ENCODE measurements at regions not wholly inside any gene's neighbourhood (a gene's known extent, or its start where the extent isn't known, plus 50 kb on each side); places are given as distances from the start of the nearest gene placed in this dataset.

- H3K9me3 ChIP-seq (ENCODE audit: control insufficient read depth, low read depth, low read length) = no peaks in the 10 kb centered on the region
- no peak overlapping the region for H3K4ac ChIP-seq (ENCODE audit: low read depth, low read length)
- H2BK12ac ChIP-seq (ENCODE audit: insufficient read length, low read depth, low read length) = no peak overlapping the region
- no peak overlapping the region for H3K9ac ChIP-seq (ENCODE audit: extremely low read depth, insufficient read length, low read length)
- H4K8ac ChIP-seq (replicated peaks; ENCODE audit: insufficient read length, low read depth, low read length) = no peak overlapping the region
- no peak overlapping the region for H2BK5ac ChIP-seq (ENCODE audit: insufficient read length, low read length)
- no peak overlapping the region for H4K91ac ChIP-seq (ENCODE audit: insufficient read length, low read depth, low read length)
- no peak overlapping the region for H2BK20ac ChIP-seq (ENCODE audit: low read depth, low read length, poor library complexity, severe bottlenecking)
- H3K27ac ChIP-seq (ENCODE audit: insufficient read length, low read depth, low read length) = no peak overlapping the region
- H3K23me2 ChIP-seq (ENCODE audit: insufficient read length, low read depth, low read length, poor library complexity, severe bottlenecking) = no peaks in the 10 kb centered on the region
- H3K79me2 ChIP-seq (ENCODE audit: insufficient read depth, low read length) = no peaks in the 10 kb centered on the region
- no peak overlapping the region for H2BK15ac ChIP-seq (ENCODE audit: low read depth, low read length)
- H2AK5ac ChIP-seq (ENCODE audit: insufficient read length, low read length) = no peak overlapping the region
- H3K23ac ChIP-seq (ENCODE audit: insufficient read length, low read depth, low read length) = no peak overlapping the region
- H4K5ac ChIP-seq (ENCODE audit: insufficient read length, low read depth, low read length) = no peak overlapping the region
- WGBS (ENCODE audit: extremely low coverage, insufficient read length, low lambda C conversion rate) = no CpG with 5 or more reads among the region's 8 CpGs
- no peaks in the 10 kb centered on the region for H3K79me1 ChIP-seq (ENCODE audit: insufficient read depth, low read depth, low read length, poor library complexity, severe bottlenecking)
- H3K4me1 ChIP-seq (ENCODE audit: insufficient read depth, low read length) = no peaks in the 10 kb centered on the region
- no peak overlapping the region for H2BK120ac ChIP-seq (ENCODE audit: low read depth, low read length, poor library complexity, severe bottlenecking)
- H3T11ph ChIP-seq (ENCODE audit: low read length) = no peak overlapping the region
- no peak for DNase-seq
- Mint-ChIP-seq H3K4me3 (no peak overlapping the region), H3K27ac (no peak overlapping the region), H3K9me3 (no peaks in the 10 kb centered on the region), H3K36me3 (ENCODE audit: insufficient read depth in 1 of 3, low read depth in 3 of 3) (no peaks in the 10 kb centered on the region), H3K4me1 (peaks cover 7 to 9% of the 10 kb centered on the region in 2 experiments; a peak in 3 of 4 replicates), H3K27me3 (ENCODE audit: low read depth) (peaks cover 5% of the 10 kb centered on the region)
- no peak overlapping the region for H3K14ac ChIP-seq (ENCODE audit: insufficient read depth, low read length)
- no peak overlapping the region for H3K4me2 ChIP-seq (ENCODE audit: insufficient read depth, insufficient read length, low read length)
- no peak for TF ChIP-seq CTCF (conservative IDR thresholded peaks at IDR 0.05)
- no peaks in the 10 kb centered on the region for H4K20me1 ChIP-seq (ENCODE audit: control insufficient read depth, insufficient read depth, insufficient read length)
- H3K56ac ChIP-seq (ENCODE audit: insufficient read length, low read depth, low read length) = no peak overlapping the region
- no peaks in the 10 kb centered on the region; the same call in 1 of the 2 replicates for H3K27me3 ChIP-seq (ENCODE audit: insufficient read depth, low read length)
- no peak overlapping the region for H2AFZ ChIP-seq (ENCODE audit: low read length)
- H3K18ac ChIP-seq (ENCODE audit: insufficient read length, low read depth, low read length) = no peak overlapping the region
These were observed 57.3 kb upstream of the IRS2 start for GRCh38 chr13:109843695-109844094.
